OCI-LY7 (cell line): ENCODE measurements at regions not wholly inside any gene's neighbourhood (a gene's known extent, or its start where the extent isn't known, plus 50 kb on each side); places are given as distances from the start of the nearest gene placed in this dataset.

Experiments used
- BruUV-seq: library from RNA; stranded (reverse); fragments of 400-500 nt; replicated peaks from 2 replicates; lab custom pipeline; 2021; lab: Mats Ljungman, UMichigan
- CTCF ChIA-PET: fragments of 300-600 bp; sonication (Branson Sonifier 250); formaldehyde crosslinking; loops from one replicate; lab custom pipeline; 2022; ENCODE audit warnings: antibody characterized with exemption; ENCODE audit not compliant: unreplicated experiment; lab: Charles Lee
- POLR2A ChIA-PET: fragments of 300-600 bp; sonication (Branson Sonifier 250); formaldehyde crosslinking; loops from one replicate; lab custom pipeline; 2022; ENCODE audit warnings: antibody characterized with exemption; lab: Charles Lee
- DNase-seq: peaks from one replicate; pipeline ENCODE4 v3.0.0-alpha.2; 2015; ENCODE audit warnings: low spot score
- H2AFZ ChIP-seq: fragments of 200-600 bp; sonication (generic), shearing (Covaris generic); 2 replicates; pipeline ENCODE4 v1.6.1; 2014; ENCODE audit warnings: mild to moderate bottlenecking, antibody characterized with exemption, low read length, moderate library complexity
- H3K27ac ChIP-seq: fragments of 200-600 bp; sonication (generic); 2 replicates; pipeline ENCODE4 v1.5.1; 2014; ENCODE audit warnings: mixed run types, low read depth, mild to moderate bottlenecking, moderate library complexity, low read length, inconsistent platforms; ENCODE audit not compliant: poor library complexity, severe bottlenecking
- H3K36me3 ChIP-seq: fragments of 200-600 bp; sonication (generic); 2 replicates; pipeline ENCODE4 v1.6.1; 2014; ENCODE audit warnings: mild to moderate bottlenecking, antibody characterized with exemption, low read length, moderate library complexity, mixed read lengths; ENCODE audit not compliant: insufficient read depth
- H3K4me1 ChIP-seq: fragments of 200-600 bp; sonication (generic); 2 replicates; pipeline ENCODE4 v1.5.1; 2014; ENCODE audit warnings: mild to moderate bottlenecking, low read length; ENCODE audit not compliant: insufficient read depth, poor library complexity, severe bottlenecking
- H3K4me2 ChIP-seq: fragments of 200-600 bp; sonication (generic); 2 replicates; pipeline ENCODE4 v1.6.1; 2014; ENCODE audit warnings: mild to moderate bottlenecking, low read length
- H3K4me3 ChIP-seq: fragments of 200-600 bp; sonication (generic); 2 replicates; pipeline ENCODE4 v1.5.1; 2014; ENCODE audit warnings: mild to moderate bottlenecking, low read depth, low read length; ENCODE audit not compliant: poor library complexity, severe bottlenecking
- H3K79me2 ChIP-seq: fragments of 200-600 bp; sonication (generic); 2 replicates; pipeline ENCODE4 v1.6.1; 2016; ENCODE audit warnings: low read depth, mild to moderate bottlenecking, low read length, moderate library complexity, mixed read lengths; ENCODE audit not compliant: insufficient read depth
- H3K9me2 ChIP-seq: fragments of 200-600 bp; sonication (generic); 2 replicates; pipeline ENCODE4 v1.6.1; 2016; ENCODE audit warnings: mild to moderate bottlenecking, low read length, mixed read lengths; ENCODE audit not compliant: insufficient read depth
- H3K9me3 ChIP-seq: fragments of 200-600 bp; sonication (generic); 2 replicates; pipeline ENCODE4 v1.6.1; 2014; ENCODE audit warnings: mild to moderate bottlenecking, mixed run types, low read length, mixed read lengths
- H4K20me1 ChIP-seq: fragments of 200-600 bp; sonication (generic); 2 replicates; pipeline ENCODE4 v1.6.1; 2014; ENCODE audit warnings: mild to moderate bottlenecking, antibody characterized with exemption, low read length, moderate library complexity, mixed read lengths; ENCODE audit not compliant: insufficient read depth
- EZH2phosphoT487 ChIP-seq: fragments of 200-600 bp; sonication (generic); IDR thresholded peaks from 2 replicates; pipeline ENCODE4 v1.6.1; 2018; ENCODE audit warnings: low read depth, borderline replicate concordance, mild to moderate bottlenecking, mixed run types, antibody characterized with exemption, low read length, moderate library complexity, mixed read lengths
- intact Hi-C: fragments of 100-400 bp; cut with micrococcal nuclease; formaldehyde crosslinking; loops from one replicate; pipeline ENCODE4 v1.10.0; 2022; ENCODE audit not compliant: unreplicated experiment
- TF ChIP-seq, protein P1 (sequence below): fragments of 200-600 bp; sonication (generic); conservative IDR thresholded peaks from 2 replicates; pipeline ENCODE4 v1.5.1; 2014; ENCODE audit warnings: mild to moderate bottlenecking, antibody characterized with exemption, low read length, moderate library complexity, mixed read lengths

GRCh38 chr22:48161298-48161697, 1398.8 kb downstream of the TBC1D22A start:
- POLR2A ChIA-PET = no interaction called here
- Histone ChIP-seq H3K4me3 (no peak overlapping the region), H3K36me3 (no peaks in the 10 kb centered on the region), H3K4me1 (no peaks in the 10 kb centered on the region), H3K4me2 (no peak overlapping the region), H2AFZ (no peak overlapping the region), H3K27ac (no peak overlapping the region), H3K79me2 (no peaks in the 10 kb centered on the region), H4K20me1 (no peaks in the 10 kb centered on the region), H3K9me3 (no peaks in the 10 kb centered on the region), H3K9me2 (no peaks in the 10 kb centered on the region)
- no TSS peak for BruUV-seq
- intact Hi-C loops = no loop called here
- CTCF ChIA-PET = interaction anchor here (0.5 kb wide), 1 partner anchor 162 kb away, joined by 3 read pairs; no protein-coding TSS in a partner anchor
- TF ChIP-seq, protein P1, sequence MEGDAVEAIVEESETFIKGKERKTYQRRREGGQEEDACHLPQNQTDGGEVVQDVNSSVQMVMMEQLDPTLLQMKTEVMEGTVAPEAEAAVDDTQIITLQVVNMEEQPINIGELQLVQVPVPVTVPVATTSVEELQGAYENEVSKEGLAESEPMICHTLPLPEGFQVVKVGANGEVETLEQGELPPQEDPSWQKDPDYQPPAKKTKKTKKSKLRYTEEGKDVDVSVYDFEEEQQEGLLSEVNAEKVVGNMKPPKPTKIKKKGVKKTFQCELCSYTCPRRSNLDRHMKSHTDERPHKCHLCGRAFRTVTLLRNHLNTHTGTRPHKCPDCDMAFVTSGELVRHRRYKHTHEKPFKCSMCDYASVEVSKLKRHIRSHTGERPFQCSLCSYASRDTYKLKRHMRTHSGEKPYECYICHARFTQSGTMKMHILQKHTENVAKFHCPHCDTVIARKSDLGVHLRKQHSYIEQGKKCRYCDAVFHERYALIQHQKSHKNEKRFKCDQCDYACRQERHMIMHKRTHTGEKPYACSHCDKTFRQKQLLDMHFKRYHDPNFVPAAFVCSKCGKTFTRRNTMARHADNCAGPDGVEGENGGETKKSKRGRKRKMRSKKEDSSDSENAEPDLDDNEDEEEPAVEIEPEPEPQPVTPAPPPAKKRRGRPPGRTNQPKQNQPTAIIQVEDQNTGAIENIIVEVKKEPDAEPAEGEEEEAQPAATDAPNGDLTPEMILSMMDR = no peak
- TF ChIP-seq EZH2phosphoT487 = no peak
- DNase-seq = no peak

- Histone ChIP-seq H3K4me1 (no peaks in the 10 kb centered on the region), H4K20me1 (no peaks in the 10 kb centered on the region), H3K4me2 (no peak overlapping the region), H3K36me3 (no peaks in the 10 kb centered on the region), H3K4me3 (no peak overlapping the region), H3K79me2 (no peaks in the 10 kb centered on the region), H3K9me2 (no peaks in the 10 kb centered on the region), H2AFZ (no peak overlapping the region), H3K27ac (no peak overlapping the region), H3K9me3 (no peaks in the 10 kb centered on the region)
- ChIA-PET CTCF (no interaction called here), POLR2A (no interaction called here)
- no peak for DNase-seq
- intact Hi-C loops = no loop called here
- no peak for TF ChIP-seq EZH2phosphoT487
- TF ChIP-seq, protein P1 = no peak
- no TSS peak for BruUV-seq
Observed at GRCh38 chr22:48157676-48158075, 1395.2 kb downstream of the TBC1D22A start.

- no peaks in the 10 kb centered on the region for H3K4me1 ChIP-seq
- no TSS peak for BruUV-seq
- H3K4me2 ChIP-seq = no peak overlapping the region
- no peaks in the 10 kb centered on the region for H3K79me2 ChIP-seq
- no peak for DNase-seq
- no peaks in the 10 kb centered on the region for H3K9me3 ChIP-seq
- H2AFZ ChIP-seq = no peak overlapping the region
- CTCF ChIA-PET = no interaction called here
- TF ChIP-seq, protein P1 = no peak
- H3K27ac ChIP-seq = no peak overlapping the region
- no peak overlapping the region for H3K4me3 ChIP-seq
- intact Hi-C loops = no loop called here
- POLR2A ChIA-PET = interaction anchor here (0.5 kb wide), 1 partner anchor 126 kb away, joined by 3 read pairs; no protein-coding TSS in a partner anchor
- no peaks in the 10 kb centered on the region for H3K36me3 ChIP-seq
- H3K9me2 ChIP-seq = no peaks in the 10 kb centered on the region
- no peaks in the 10 kb centered on the region for H4K20me1 ChIP-seq
Observed at GRCh38 chr22:48156603-48157355, 1394.3 kb downstream of the TBC1D22A start.
